Erythroblast (primary cell): ENCODE measurements at regions not wholly inside any gene's neighbourhood (a gene's known extent, or its start where the extent isn't known, plus 50 kb on each side); places are given as distances from the start of the nearest gene placed in this dataset.

ENCODE experiments used
- GATA1 ChIP-seq: IDR thresholded peaks from 2 replicates; pipeline ENCODE4 v1.6.1; 2011; ENCODE audit warnings: low read depth, mild to moderate bottlenecking, control low read depth, low read length, moderate library complexity
- POLR2A ChIP-seq: IDR thresholded peaks from 2 replicates; pipeline ENCODE4 v1.6.1; 2011; ENCODE audit warnings: mild to moderate bottlenecking, low read length

DNA sequence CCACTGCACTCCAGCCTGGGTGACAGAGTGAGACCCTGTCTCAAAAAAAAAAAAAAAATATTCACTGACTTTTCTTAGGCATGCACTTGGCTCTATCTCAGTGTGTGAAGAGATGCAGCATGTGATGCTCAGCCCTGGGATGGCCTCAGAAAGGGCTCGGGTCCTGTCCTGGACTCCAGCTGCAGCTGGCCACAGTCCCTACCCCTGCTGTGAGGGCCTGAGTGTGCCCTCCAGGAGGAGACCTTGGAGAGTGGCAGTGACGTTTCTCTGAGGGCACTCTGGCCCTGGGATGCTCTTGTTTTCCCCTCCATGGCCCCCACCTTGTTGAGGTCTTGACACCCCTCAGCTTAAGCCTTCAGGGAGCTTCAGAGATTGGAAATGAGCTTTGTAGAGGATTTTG, 81.9 kb upstream of the POU3F1 start:
- no peak for TF ChIP-seq POLR2A
- no peak for TF ChIP-seq GATA1
